Lung (tissue), 11 donors: ENCODE measurements at regions not wholly inside any gene's neighbourhood (a gene's known extent, or its start where the extent isn't known, plus 50 kb on each side); places are given as distances from the start of the nearest gene placed in this dataset.
"Not testable (repeated sequence)": the region's sequence is repeated elsewhere in the genome, so short reads cannot be mapped to it uniquely, and the experiment has no call there.

Experiments
- ATAC-seq: fragments of 200-7000 bp; cut with Tn5 transposase; one replicate; pipeline ENCODE4 v1.9.1; 2020; ENCODE audit warnings: moderate number of reproducible peaks; ENCODE audit not compliant: insufficient read depth, low FRiP score
- DNase-seq, 3 donors: peaks; one replicate each; pipeline ENCODE4 v3.0.0-alpha.2; 2013 to 2017
- H3K27ac ChIP-seq, 2 donors: one replicate each; pipeline ENCODE4 v1.5.1; 2013; ENCODE audit warnings: mild to moderate bottlenecking in 2 of 2, moderate library complexity in 2 of 2, control low read depth in 1 of 2, inconsistent platforms in 1 of 2, low read depth in 1 of 2, low read length in 1 of 2
- H3K27me3 ChIP-seq, 3 donors: one replicate each; pipeline ENCODE4 v1.5.1; 2013; ENCODE audit warnings: low read length in 2 of 3; ENCODE audit not compliant: control insufficient read depth in 3 of 3, insufficient read depth in 3 of 3
- H3K36me3 ChIP-seq, 4 donors: one replicate each; pipeline ENCODE4 v1.5.1; 2013; ENCODE audit warnings: low read length in 4 of 4, mild to moderate bottlenecking in 1 of 4, moderate library complexity in 1 of 4; ENCODE audit not compliant: control insufficient read depth in 4 of 4, insufficient read depth in 4 of 4
- H3K4me1 ChIP-seq, 5 donors: one replicate each; pipeline ENCODE4 v1.5.1; 2013; ENCODE audit warnings: low read length in 5 of 5, mild to moderate bottlenecking in 2 of 5, moderate library complexity in 1 of 5; ENCODE audit not compliant: control insufficient read depth in 5 of 5, insufficient read depth in 5 of 5
- H3K4me3 ChIP-seq: one replicate; pipeline ENCODE4 v1.5.1; 2013; ENCODE audit warnings: mild to moderate bottlenecking, control low read depth, moderate library complexity
- H3K9ac ChIP-seq, 2 donors: one replicate each; pipeline ENCODE4 v1.5.1; 2013; ENCODE audit warnings: low read length in 2 of 2, control low read depth in 1 of 2; ENCODE audit not compliant: insufficient read depth in 1 of 2
- H3K9me3 ChIP-seq, 4 donors: one replicate each; pipeline ENCODE4 v1.5.1; 2013; ENCODE audit warnings: low read length in 3 of 4, mild to moderate bottlenecking in 1 of 4, moderate library complexity in 1 of 4; ENCODE audit not compliant: control insufficient read depth in 4 of 4, insufficient read depth in 3 of 4
- WGBS, 2 donors: extraction: QIAGEN DNeasy Blood & Tissue Kit; methylation state at CpG; one replicate each; pipeline ENCODE4 v1.1.7; 2013; 5-methylcytosine and 5-hydroxymethylcytosine counted together
- TF ChIP-seq, protein P1 (sequence below): IDR thresholded peaks from 2 replicates; pipeline ENCODE4 v1.5.1; 2012; ENCODE audit warnings: mild to moderate bottlenecking; ENCODE audit errors: control extremely low read depth, extremely low read depth
- donor health status: control.
- donor health status: control.
- donor health status: Bipolar disorder and iron deficiency.
- donor health status: healthy.
- donor health status: DM: yes; HTN: yes; CAD: no.

DNA sequence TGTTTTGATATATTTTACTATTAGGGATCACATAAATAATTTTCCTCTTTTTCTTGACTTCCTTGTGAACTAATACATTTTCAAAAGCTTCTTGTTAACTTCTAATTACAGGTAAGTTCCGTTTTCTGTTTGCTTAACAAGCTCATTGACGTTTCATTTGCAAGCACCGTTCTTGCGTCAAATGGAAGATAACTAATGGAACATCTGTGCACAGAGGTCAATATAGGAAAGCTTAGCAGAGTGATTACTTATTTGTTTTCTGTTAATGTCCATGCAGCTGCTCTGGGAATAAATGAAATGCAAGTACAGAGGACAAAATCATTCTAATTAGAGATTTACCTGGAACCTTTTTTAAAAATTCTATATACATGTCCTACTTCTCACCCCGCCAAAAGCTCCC is 115.5 kb upstream of the C2CD4B start:
- DNase-seq (no peak), ATAC-seq (no peak)
- H3K4me3 ChIP-seq = no peak overlapping the region
- no peaks in the 10 kb centered on the region for H3K27me3 ChIP-seq
- H3K9me3 ChIP-seq = no peaks in the 10 kb centered on the region
- 62 to 84% methylated on average over 5 of the region's 5 CpGs for WGBS, 2 donors
- no peaks in the 10 kb centered on the region for H3K36me3 ChIP-seq
- H3K4me1 ChIP-seq = no peaks in the 10 kb centered on the region
- H3K27ac ChIP-seq = no peak overlapping the region
- no peak overlapping the region for H3K9ac ChIP-seq
- TF ChIP-seq, protein P1, sequence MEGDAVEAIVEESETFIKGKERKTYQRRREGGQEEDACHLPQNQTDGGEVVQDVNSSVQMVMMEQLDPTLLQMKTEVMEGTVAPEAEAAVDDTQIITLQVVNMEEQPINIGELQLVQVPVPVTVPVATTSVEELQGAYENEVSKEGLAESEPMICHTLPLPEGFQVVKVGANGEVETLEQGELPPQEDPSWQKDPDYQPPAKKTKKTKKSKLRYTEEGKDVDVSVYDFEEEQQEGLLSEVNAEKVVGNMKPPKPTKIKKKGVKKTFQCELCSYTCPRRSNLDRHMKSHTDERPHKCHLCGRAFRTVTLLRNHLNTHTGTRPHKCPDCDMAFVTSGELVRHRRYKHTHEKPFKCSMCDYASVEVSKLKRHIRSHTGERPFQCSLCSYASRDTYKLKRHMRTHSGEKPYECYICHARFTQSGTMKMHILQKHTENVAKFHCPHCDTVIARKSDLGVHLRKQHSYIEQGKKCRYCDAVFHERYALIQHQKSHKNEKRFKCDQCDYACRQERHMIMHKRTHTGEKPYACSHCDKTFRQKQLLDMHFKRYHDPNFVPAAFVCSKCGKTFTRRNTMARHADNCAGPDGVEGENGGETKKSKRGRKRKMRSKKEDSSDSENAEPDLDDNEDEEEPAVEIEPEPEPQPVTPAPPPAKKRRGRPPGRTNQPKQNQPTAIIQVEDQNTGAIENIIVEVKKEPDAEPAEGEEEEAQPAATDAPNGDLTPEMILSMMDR = no peak

DNA sequence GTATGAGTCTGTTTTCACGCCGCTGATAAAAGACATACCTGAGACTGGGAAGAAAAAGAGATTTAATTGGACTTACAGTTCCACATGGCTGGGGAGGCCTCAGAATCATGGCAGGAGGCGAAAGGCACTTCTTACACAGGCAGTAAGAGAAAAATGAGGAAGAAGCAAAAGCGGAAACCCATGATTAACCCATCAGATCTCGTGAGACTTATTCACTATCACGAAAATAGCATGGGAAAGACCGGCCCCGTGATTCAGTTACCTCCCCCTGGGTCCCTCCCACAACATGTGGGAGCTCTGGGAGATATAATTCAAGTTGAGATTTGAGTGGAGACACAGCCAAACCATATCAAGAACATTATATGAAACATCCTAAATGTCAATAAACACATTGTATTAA is 116.7 kb upstream of the C2CD4B start:
- not testable (repeated sequence) for H3K9ac ChIP-seq, H3K4me1 ChIP-seq, H3K4me3 ChIP-seq, DNase-seq, H3K9me3 ChIP-seq, H3K36me3 ChIP-seq, H3K27ac ChIP-seq, ATAC-seq, H3K27me3 ChIP-seq
- 92 to 94% methylated on average over 8 of the region's 8 CpGs for WGBS, 2 donors

DNA sequence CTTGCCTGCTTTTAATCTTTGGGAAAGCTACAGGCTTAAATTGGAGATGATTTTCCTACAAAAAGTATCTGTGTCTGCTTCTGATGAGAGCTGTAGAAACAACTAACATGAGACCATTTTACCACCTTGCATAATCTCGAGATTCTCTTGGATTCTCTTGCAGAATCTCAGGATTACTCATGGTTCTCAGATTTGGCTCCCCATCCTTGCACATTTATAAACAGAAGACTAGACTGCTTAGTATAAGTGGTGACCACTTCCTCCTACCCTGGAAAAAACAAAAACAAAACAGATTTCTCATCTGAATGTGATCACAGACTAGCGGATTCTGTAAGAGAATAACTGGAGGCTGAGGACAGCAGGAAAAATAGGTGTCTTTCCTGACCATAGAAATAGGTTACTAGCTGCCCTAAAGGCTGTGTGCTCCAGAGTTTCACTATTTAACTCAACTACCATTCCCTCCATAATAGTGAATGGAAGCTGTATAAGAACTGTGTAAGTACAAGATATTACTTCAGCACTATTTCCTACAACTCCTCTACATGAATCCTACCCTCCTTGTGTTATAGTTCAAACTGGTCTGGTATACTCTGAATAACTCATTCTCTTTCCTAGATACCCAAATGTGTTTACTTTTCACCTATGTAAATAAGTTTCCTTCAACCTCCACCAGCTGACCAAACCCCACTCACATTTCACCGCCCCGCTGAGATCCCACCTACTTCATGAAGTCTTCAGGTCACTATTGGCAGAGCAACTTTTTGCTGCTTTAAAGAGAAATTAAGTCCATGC is 122.2 kb upstream of the C2CD4B start:
- 74 to 88% methylated on average over 4 of the region's 4 CpGs for WGBS, 2 donors

DNA sequence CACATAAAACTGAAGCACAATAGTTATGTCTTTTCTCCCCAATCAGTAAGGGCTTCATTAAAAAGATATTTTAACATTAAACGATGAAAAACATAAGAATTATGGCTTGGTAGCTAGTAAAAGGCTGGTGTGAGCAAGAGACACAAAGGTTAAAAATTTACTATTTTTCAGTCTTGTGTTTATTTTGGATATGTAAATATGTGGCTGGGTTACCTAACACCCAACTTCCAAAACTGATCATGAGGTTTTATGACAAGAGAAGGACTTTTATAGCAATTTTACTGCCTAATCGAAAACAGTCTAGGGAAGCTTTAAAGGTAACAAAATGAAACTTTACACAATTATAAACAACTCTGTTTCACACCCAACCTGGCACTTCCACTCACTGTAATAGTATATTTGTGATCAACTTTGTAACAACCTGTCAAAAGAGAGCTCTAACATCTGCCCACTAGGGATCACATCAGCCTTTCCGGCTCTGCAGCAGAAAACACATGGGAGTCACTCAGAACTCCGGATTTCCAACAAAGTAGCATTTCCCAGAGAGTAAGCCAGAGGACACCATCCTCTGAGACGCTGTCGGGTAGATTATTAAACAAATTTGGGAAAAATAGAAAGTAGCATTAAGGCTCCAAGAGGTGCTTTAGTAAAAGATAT is 123.4 kb upstream of the C2CD4B start:
- H3K27ac ChIP-seq = no peak overlapping the region
- DNase-seq = no peak
- no peak overlapping the region for H3K4me3 ChIP-seq
- no peaks in the 10 kb centered on the region for H3K4me1 ChIP-seq
- TF ChIP-seq, protein P1 = no peak
- no peaks in the 10 kb centered on the region for H3K9me3 ChIP-seq
- no peak for ATAC-seq
- WGBS, 2 donors = 91 to 92% methylated on average over 6 of the region's 6 CpGs
- no peaks in the 10 kb centered on the region for H3K27me3 ChIP-seq
- no peaks in the 10 kb centered on the region for H3K36me3 ChIP-seq
- H3K9ac ChIP-seq = no peak overlapping the region

More for the DNA sequence above, 122.2 kb upstream of the C2CD4B start:
- H3K9me3 ChIP-seq = no peaks in the 10 kb centered on the region
- H3K27me3 ChIP-seq = no peaks in the 10 kb centered on the region
- DNase-seq (no peak), ATAC-seq (no peak)
- no peak overlapping the region for H3K4me3 ChIP-seq
- H3K9ac ChIP-seq = no peak overlapping the region
- no peaks in the 10 kb centered on the region for H3K36me3 ChIP-seq
- H3K27ac ChIP-seq = no peak overlapping the region
- H3K4me1 ChIP-seq = no peaks in the 10 kb centered on the region
- TF ChIP-seq, protein P1 = no peak
